Umbilical cord (tissue), 1 donor: ENCODE measurements at regions not wholly inside any gene's neighbourhood (a gene's known extent, or its start where the extent isn't known, plus 50 kb on each side); places are given as distances from the start of the nearest gene placed in this dataset.

Experiments
- DNase-seq: peaks from one replicate; pipeline ENCODE4 v3.0.0-alpha.2; 2015; ENCODE audit warnings: low spot score

- no peak for DNase-seq
Measured at GRCh38 chr12:104858611-104859543, 99.2 kb downstream of the SLC41A2 start.

GRCh38 chr12:104856531-104856930 is 101.6 kb downstream of the SLC41A2 start:
- no peak for DNase-seq

- DNase-seq, result no peak
Measured at GRCh38 chr12:104855599-104855998, 102.5 kb downstream of the SLC41A2 start.

DNA sequence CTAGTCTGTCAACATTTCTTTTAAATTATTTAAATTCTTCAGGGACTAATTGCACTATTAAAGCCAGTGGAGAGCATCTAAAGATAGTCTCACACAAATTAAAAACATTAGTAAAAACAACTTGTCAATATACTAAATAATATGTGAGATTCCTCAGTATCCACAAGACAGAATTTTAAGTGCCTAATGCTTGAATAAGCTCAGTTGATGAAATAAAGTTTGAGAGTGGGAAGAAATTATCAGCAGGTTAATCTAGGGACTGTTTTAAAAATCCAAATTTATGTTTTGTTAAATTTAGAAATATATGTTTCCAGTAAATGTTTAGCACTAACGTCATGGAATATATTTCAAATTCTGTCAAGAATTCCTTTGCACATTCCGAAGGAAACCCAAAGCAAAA is 105.2 kb downstream of the SLC41A2 start:
- no peak for DNase-seq

DNA sequence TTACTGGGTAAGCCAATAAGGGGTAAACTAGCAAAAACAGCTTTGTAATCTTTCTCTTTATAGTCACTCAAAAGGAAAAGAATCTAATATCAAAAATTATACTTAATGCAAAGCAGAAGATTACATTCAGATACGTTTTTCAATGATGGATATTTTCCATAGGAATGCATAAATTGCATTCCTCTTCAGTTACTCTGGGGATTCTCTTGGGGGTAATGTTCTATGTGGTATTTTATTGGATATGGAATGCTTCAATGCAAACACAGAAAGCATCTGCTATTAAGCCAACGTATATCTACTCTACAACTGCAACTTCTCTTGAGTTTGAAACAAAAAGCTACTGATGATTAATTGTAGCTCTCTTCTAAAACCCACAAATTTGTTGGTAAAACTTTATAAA is 106.0 kb downstream of the SLC41A2 start:
- DNase-seq, result no peak

- no peak for DNase-seq
Measured at GRCh38 chr12:104850781-104851180, 107.3 kb downstream of the SLC41A2 start.

DNA sequence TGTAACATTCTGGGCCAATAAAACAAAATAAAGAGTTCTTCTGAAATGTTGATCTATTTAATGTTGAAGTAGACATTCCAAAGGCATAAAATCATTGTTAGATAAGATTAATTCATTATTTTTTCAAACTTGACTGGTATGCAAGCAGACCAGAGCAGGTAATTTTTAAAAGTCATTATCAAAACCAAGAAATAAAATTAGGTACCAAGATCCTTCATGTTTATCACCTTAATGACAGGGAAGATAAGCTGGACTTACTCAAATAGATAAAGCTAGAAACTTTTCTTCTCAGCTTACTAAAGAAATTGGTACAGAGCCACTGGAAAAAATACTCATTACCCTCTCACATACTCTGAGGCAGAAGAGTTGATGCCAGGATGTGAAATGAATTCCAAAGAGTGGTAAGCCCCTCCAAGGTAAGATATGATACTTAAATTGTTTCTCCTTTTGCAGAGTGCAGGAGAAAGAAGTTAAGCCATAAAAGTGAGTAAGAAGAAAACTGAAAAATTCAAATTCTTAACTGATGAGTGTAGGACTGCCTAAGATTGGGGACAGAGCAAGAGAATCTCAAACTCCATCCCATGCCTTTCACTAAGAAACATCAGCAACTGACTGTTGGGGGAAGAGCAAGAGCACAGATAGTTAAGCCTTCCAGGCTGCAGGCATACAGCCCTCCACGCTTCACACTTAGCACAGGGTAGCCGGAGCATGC is 111.9 kb downstream of the SLC41A2 start:
- DNase-seq, result peak; percentile 15

DNA sequence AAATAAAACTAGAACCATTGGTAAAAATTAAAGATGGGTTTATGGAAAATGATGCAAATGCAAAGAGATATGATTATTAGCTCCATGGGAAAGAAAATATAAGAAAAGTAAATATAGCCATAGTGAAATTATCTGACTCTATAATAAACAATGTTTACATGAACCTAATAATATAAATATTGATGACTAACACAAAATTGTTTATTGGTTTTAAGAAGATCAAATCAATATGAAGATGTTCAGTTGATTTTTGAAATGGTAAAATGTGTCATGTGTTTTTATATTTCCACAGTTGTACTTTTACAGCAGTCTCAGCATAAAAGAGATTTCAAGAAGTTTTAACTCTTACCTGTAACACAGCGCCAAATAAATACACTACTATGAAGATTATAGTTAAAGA is 114.0 kb downstream of the SLC41A2 start:
- no peak for DNase-seq

DNA sequence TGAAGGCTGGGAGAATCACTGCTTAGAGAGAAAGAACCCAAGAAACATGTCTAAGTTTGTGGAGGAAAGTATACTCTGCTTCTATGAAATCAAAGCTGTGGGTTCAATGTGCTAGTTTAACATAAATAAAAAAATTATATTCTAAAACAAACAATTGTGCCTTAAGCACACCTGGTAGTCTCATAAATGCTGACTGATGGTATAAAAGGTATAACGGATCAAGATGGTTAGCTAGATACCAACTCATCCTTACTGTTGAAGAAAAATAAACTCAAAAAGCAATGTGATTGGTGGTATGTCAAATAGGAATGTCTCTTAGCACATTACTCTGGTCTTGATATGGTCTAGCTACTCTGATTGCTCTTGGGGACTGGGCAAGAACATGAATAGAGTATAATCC is 117.8 kb downstream of the SLC41A2 start:
- no peak for DNase-seq

DNA sequence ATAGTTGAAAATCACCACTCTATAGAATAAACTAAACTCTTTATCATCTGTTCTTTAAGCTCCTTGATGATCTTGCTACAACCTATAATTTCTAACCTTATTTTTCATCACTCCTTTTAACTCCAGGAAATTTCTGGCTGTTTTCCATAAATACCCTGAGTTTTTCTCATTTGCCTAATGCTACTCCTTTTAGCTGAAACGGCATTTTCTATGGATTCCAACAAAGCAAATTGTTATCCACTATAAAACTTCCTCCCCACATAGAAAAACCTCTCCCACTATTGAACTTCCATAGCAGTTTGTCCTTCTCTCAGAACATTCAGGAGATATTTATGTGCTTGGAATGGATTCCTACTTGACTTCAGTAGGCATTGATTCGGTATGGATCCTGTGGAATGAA is 122.8 kb downstream of the SLC41A2 start:
- DNase-seq, result no peak

DNA sequence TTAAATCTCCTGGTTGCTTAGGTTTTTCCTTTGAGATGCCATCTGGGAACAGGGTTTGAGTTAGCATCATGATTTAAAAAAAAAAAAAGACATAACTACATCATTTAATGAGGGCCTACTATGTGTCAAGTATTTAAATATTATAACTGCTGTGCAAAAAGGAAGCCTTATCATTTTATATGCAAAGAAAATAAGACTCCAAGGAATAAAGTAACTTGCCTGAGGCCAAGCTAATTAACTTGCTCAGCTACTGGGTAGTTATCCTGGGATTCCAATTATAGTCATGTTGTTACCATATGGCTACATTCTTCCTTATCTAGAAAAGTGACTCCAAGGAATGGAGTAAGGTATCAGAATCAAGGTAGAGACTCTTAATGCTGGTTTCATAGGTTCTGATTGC is 123.5 kb downstream of the SLC41A2 start:
- DNase-seq, result no peak

DNA sequence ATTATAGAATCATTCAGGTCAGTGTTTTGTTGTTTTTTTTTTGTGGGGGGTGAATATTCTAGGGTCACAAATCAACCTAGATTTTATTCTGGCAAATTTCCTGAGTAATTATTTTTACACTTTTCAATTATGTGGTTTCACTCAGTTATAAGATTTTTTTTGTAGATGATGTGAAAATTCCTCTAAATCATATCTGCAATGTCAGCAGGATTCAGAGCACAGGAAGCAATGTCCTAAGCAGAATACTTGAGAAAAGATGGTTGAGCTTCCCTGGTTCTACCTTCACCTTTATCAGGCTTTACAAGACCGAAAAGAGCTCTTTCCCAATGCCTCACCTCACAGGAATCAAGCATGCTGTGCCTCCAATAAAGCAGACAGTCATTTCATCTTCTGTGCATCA is 124.3 kb downstream of the SLC41A2 start:
- DNase-seq, result no peak

DNA sequence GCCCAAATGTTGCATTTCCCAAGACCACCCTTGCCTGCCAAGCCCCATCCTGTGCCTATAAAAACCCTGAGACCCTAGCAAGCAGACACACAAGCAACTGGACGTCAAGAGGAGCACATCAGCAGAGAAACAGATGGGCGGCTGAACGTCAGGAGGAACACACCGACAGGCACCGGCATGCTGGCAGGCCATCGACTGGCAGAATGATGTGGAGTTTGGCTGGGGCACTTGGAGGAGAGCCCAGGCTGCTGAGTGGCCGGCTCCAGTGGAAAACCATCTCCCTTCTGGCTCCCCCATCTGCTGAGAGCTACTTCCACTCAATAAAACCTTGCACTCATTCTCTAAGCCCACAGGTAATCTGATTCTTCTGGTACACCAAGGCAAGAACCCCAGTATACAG is 130.1 kb downstream of the SLC41A2 start:
- no peak for DNase-seq

DNA sequence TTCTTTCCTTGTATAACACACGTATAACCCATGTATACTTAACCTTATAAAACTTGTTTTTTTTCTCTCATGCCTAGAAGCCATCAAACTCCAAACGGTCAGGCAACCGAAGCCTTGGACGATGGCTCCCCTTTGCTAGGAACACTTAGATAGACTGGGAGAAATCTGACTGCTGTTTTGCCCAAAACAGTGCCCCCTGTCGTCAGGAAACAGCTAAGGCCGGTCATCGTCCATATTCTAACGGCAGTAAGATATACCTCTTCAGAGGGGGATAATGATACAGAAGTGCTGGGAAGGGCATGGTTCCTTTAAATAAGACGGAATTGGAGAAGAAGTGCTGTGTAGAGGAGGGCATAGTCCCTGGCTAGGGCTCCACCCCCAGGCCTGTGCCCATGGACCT is 130.5 kb downstream of the SLC41A2 start:
- no peak for DNase-seq

- DNase-seq, result no peak
Measured at GRCh38 chr12:104825408-104825807, 132.7 kb downstream of the SLC41A2 start.

GRCh38 chr12:104823985-104824461 is 134.1 kb downstream of the SLC41A2 start:
- DNase-seq, result no peak

DNA sequence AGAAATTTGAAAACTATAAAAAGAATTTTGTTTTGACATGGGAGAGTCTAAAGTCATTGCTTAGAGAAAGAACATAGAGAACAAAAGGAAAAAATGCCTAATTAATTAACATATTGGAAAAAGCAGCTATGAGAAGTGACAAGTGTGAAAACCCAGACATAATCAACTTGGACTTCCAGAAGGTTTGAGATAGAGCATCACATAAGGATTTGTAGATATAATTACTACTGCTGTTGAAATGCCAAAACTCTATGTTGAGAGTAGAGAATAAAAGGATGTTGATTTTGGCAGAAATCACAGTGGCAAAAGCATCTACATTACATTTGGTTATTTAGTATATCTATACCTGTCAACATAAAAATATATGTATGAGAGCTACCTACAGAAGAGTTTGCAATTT is 135.1 kb downstream of the SLC41A2 start:
- no peak for DNase-seq

- DNase-seq, result no peak
Measured at GRCh38 chr12:104816845-104817503, 141.1 kb downstream of the SLC41A2 start.

- no peak for DNase-seq
Measured at GRCh38 chr12:104815935-104816334, 142.2 kb downstream of the SLC41A2 start.

DNA sequence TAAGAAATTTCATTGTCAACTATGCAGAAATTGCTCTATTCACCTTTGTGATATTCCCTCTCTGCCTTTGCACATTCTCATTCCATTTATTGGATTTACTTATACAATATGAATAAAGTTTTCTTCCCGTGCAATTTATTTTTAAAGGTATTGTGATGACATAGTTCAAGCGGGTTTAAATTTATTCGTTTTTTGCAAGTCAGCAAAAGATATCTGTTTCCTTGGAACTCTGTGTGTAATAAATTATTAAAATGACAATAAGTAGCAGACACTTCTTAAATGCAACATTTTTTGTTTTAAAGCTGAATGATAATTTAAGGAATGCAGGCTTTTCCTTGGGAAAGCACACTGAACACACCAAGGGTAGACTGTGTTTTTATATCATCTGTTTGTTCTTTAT is 143.1 kb downstream of the SLC41A2 start:
- DNase-seq, result no peak
